CD14-positive monocyte (primary cell): ENCODE measurements at regions not wholly inside any gene's neighbourhood (a gene's known extent, or its start where the extent isn't known, plus 50 kb on each side); places are given as distances from the start of the nearest gene placed in this dataset.

Experiments
- DNase-seq, 3 donors: peaks; one replicate each; pipeline ENCODE4 v3.0.0-alpha.2; 2011 to 2022
- H2AFZ ChIP-seq: 2 replicates; pipeline ENCODE4 v1.6.0; 2012; ENCODE audit warnings: mild to moderate bottlenecking, low read depth, low read length, inconsistent platforms; ENCODE audit not compliant: insufficient read depth, poor library complexity, severe bottlenecking
- H3K27ac ChIP-seq, 2 donors: 1 replicate in 1 of 2; 2 replicates in 1 of 2; pipeline ENCODE4 v1.5.1; 2012 to 2013; ENCODE audit warnings: low read length in 2 of 2, control low read depth in 1 of 2, inconsistent platforms in 1 of 2, low read depth in 1 of 2, mild to moderate bottlenecking in 1 of 2
- H3K27me3 ChIP-seq, 2 donors: one replicate each; pipeline versions ENCODE4 v1.6.0 to v1.6.1; 2011 to 2013; ENCODE audit warnings: low read length in 2 of 2; ENCODE audit not compliant: control insufficient read depth in 2 of 2, insufficient read depth in 2 of 2
- H3K36me3 ChIP-seq, 2 donors: replicated peaks in 1 of 2; 1 replicate in 1 of 2; 2 replicates in 1 of 2; pipeline versions ENCODE4 v1.5.1 to v1.6.1; 2012 to 2013; ENCODE audit warnings: low read length in 2 of 2, control low read depth in 1 of 2, inconsistent platforms in 1 of 2, mild to moderate bottlenecking in 1 of 2; ENCODE audit not compliant: insufficient read depth in 2 of 2, control insufficient read depth in 1 of 2
- H3K4me1 ChIP-seq, 2 donors: 1 replicate in 1 of 2; 2 replicates in 1 of 2; pipeline versions ENCODE4 v1.5.1 to v1.6.1; 2012 to 2013; ENCODE audit warnings: low read length in 2 of 2, control low read depth in 1 of 2, inconsistent platforms in 1 of 2, mild to moderate bottlenecking in 1 of 2, moderate library complexity in 1 of 2; ENCODE audit not compliant: insufficient read depth in 2 of 2, control insufficient read depth in 1 of 2
- H3K4me2 ChIP-seq: replicated peaks from 2 replicates; pipeline ENCODE3; 2012; ENCODE audit warnings: low read length, moderate library complexity, mild to moderate bottlenecking; ENCODE audit not compliant: poor library complexity, severe bottlenecking; ENCODE audit errors: extremely low read depth
- H3K4me3 ChIP-seq, 3 experiments: fragments of 200-600 bp in 1 of 3; sonication (generic) in 1 of 3; replicated peaks in 1 of 3; 1 replicate in 2 of 3; 2 replicates in 1 of 3; pipeline ENCODE4 v1.5.1; 2011 to 2013; ENCODE audit warnings: low read length in 3 of 3, mild to moderate bottlenecking in 3 of 3, control low read depth in 2 of 3, low read depth in 2 of 3, inconsistent platforms in 1 of 3, moderate library complexity in 1 of 3
- H3K79me2 ChIP-seq: 2 replicates; pipeline ENCODE4 v1.6.0; 2012; ENCODE audit warnings: mild to moderate bottlenecking, control low read depth, inconsistent platforms, low read length, moderate library complexity; ENCODE audit not compliant: insufficient read depth
- H3K9ac ChIP-seq: 2 replicates; pipeline ENCODE4 v1.6.0; 2017; ENCODE audit warnings: low read length, mild to moderate bottlenecking; ENCODE audit not compliant: insufficient read depth, poor library complexity, severe bottlenecking
- H3K9me3 ChIP-seq, 2 donors: replicated peaks in 1 of 2; 1 replicate in 1 of 2; 2 replicates in 1 of 2; pipeline versions ENCODE4 v1.5.1 to v1.6.1; 2012 to 2013; ENCODE audit warnings: low read length in 2 of 2, control low read depth in 1 of 2; ENCODE audit not compliant: control insufficient read depth in 1 of 2, insufficient read depth in 1 of 2
- H4K20me1 ChIP-seq: 2 replicates; pipeline ENCODE4 v1.6.0; 2012; ENCODE audit warnings: mild to moderate bottlenecking, low read length, control low read depth, moderate library complexity; ENCODE audit not compliant: insufficient read depth
- H3K27ac Mint-ChIP-seq, 7 donors: one replicate each; pipeline ENCODE4 v1.8.0; 2020; ENCODE audit warnings: mild to moderate bottlenecking in 7 of 7, mixed read lengths in 7 of 7, moderate library complexity in 6 of 7, inconsistent platforms in 2 of 7
- H3K27me3 Mint-ChIP-seq, 3 donors: one replicate each; pipeline ENCODE4 v1.8.0; 2021 to 2022; ENCODE audit warnings: low read depth in 3 of 3, mild to moderate bottlenecking in 3 of 3, mixed read lengths in 3 of 3, moderate library complexity in 3 of 3, inconsistent platforms in 1 of 3
- H3K36me3 Mint-ChIP-seq, 2 donors: one replicate each; pipeline ENCODE4 v1.8.0; 2020; ENCODE audit warnings: mixed read lengths in 2 of 2, inconsistent platforms in 1 of 2, mild to moderate bottlenecking in 1 of 2
- H3K4me1 Mint-ChIP-seq: one replicate; pipeline ENCODE4 v1.8.0; 2020; ENCODE audit warnings: mild to moderate bottlenecking, mixed read lengths
- H3K4me3 Mint-ChIP-seq, 2 donors: one replicate each; pipeline ENCODE4 v1.8.0; 2020; ENCODE audit warnings: mild to moderate bottlenecking in 2 of 2, mixed read lengths in 2 of 2, moderate library complexity in 1 of 2
- H3K9me3 Mint-ChIP-seq, 7 donors: one replicate each; pipeline ENCODE4 v1.8.0; 2020 to 2022; ENCODE audit warnings: mixed read lengths in 7 of 7, mild to moderate bottlenecking in 6 of 7, moderate library complexity in 6 of 7, inconsistent platforms in 2 of 7
- WGBS: methylation state at CpG from one replicate; pipeline ENCODE4 v1.1.5; 2013; ENCODE audit warnings: missing lambda C conversion rate; ENCODE audit not compliant: insufficient coverage; 5-methylcytosine and 5-hydroxymethylcytosine counted together
- intact Hi-C, 2 donors: fragments of 100-400 bp; cut with micrococcal nuclease; formaldehyde crosslinking; loops; one replicate each; pipeline versions ENCODE4 v1.15.0 to v1.15.1; 2023
- TF ChIP-seq, protein P1 (sequence below): fragments of 200-600 bp; IDR thresholded peaks from one replicate; pipeline ENCODE4 v1.8.0; 2022; ENCODE audit warnings: antibody characterized with exemption, mild to moderate bottlenecking

DNA sequence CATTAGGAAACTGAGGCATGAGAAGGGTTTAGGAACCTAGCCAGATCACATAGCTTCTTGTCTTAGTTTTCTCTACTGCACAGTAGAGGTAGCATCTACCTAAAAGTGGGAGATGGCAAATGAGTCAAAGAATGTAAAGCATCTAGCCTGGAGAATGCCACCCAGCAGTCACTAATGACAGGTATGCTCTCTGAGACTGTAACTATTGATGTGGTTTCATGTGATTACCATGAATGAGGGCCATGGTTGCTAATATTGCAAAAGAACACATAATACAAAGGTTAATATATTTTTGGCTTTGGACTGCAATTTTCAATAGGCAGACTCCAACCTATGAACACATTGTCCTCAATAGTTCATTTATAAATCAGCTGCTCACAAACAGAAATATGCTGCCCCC is 389.9 kb downstream of the GRIN2B start:
- no peak overlapping the region for H3K4me3 ChIP-seq
- intact Hi-C loops, result no loop called here
- no peak overlapping the region for H3K27ac Mint-ChIP-seq

DNA sequence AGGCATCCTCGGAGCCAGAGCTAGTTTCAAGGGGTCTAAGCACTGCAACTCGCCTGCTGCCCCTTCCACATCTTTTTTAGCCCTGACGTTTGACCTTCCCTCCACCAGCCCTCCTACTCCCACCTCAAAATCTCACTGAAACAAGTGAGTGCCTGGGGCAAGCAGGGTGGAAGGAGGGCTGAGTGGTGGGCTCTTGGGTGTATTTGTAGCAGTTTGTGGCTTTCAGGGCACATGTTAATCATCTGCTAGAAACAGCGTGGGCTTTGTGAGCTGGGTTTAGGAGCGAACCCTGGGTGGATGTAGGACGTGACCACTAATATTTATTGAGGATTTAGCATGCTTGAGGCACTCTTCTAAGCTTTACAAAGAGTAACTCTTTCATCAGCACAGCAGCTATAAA is 390.3 kb downstream of the GRIN2B start:
- no peak overlapping the region for H3K4me2 ChIP-seq
- H3K27ac ChIP-seq, result no peak overlapping the region
- no peak overlapping the region for H3K9ac ChIP-seq
- Mint-ChIP-seq H3K9me3 (peaks cover 0 to 2% (median 0%) of the 10 kb centered on the region in 7 donors), H3K4me1 (no peaks in the 10 kb centered on the region), H3K27ac (no peak overlapping the region), H3K36me3 (no peaks in the 10 kb centered on the region), H3K4me3 (no peak overlapping the region), H3K27me3 (no peaks in the 10 kb centered on the region)
- H3K9me3 ChIP-seq, result no peaks in the 10 kb centered on the region
- no peaks in the 10 kb centered on the region for H3K4me1 ChIP-seq
- no peak for DNase-seq
- intact Hi-C loops, result no loop called here
- H3K79me2 ChIP-seq, result no peaks in the 10 kb centered on the region
- H2AFZ ChIP-seq, result no peak overlapping the region
- 90% methylated on average over 2 of the region's 6 CpGs for WGBS
- no peaks in the 10 kb centered on the region for H3K36me3 ChIP-seq
- no peaks in the 10 kb centered on the region for H4K20me1 ChIP-seq
- no peaks in the 10 kb centered on the region for H3K27me3 ChIP-seq
- TF ChIP-seq, protein P1, sequence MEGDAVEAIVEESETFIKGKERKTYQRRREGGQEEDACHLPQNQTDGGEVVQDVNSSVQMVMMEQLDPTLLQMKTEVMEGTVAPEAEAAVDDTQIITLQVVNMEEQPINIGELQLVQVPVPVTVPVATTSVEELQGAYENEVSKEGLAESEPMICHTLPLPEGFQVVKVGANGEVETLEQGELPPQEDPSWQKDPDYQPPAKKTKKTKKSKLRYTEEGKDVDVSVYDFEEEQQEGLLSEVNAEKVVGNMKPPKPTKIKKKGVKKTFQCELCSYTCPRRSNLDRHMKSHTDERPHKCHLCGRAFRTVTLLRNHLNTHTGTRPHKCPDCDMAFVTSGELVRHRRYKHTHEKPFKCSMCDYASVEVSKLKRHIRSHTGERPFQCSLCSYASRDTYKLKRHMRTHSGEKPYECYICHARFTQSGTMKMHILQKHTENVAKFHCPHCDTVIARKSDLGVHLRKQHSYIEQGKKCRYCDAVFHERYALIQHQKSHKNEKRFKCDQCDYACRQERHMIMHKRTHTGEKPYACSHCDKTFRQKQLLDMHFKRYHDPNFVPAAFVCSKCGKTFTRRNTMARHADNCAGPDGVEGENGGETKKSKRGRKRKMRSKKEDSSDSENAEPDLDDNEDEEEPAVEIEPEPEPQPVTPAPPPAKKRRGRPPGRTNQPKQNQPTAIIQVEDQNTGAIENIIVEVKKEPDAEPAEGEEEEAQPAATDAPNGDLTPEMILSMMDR, result no peak
- H3K4me3 ChIP-seq, result no peak overlapping the region

More for the DNA sequence above, 389.9 kb downstream of the GRIN2B start:
- DNase-seq, result no peak
- H3K4me1 ChIP-seq, result no peaks in the 10 kb centered on the region
- H3K9me3 ChIP-seq, result no peaks in the 10 kb centered on the region
- no peaks in the 10 kb centered on the region for H3K4me1 Mint-ChIP-seq
- TF ChIP-seq, protein P1, result no peak
- no peaks in the 10 kb centered on the region for H3K36me3 ChIP-seq
- no peaks in the 10 kb centered on the region for H4K20me1 ChIP-seq
- H3K9me3 Mint-ChIP-seq, result peaks cover 0 to 2% (median 0%) of the 10 kb centered on the region in 7 donors
- H3K36me3 Mint-ChIP-seq, result no peaks in the 10 kb centered on the region
- H3K79me2 ChIP-seq, result no peaks in the 10 kb centered on the region
- H3K27me3 Mint-ChIP-seq, result no peaks in the 10 kb centered on the region
- no peak overlapping the region for H3K4me2 ChIP-seq
- no peak overlapping the region for H3K27ac ChIP-seq
- no peak overlapping the region for H2AFZ ChIP-seq
- no peaks in the 10 kb centered on the region for H3K27me3 ChIP-seq
- no peak overlapping the region for H3K9ac ChIP-seq
- H3K4me3 Mint-ChIP-seq, result no peak overlapping the region
